ENCODE measurements at regions not wholly inside any gene's neighbourhood (a gene's known extent, or its start where the extent isn't known, plus 50 kb on each side); places are given as distances from the start of the nearest gene placed in this dataset.
"Not testable (repeated sequence)": the region's sequence is repeated elsewhere in the genome, so short reads cannot be mapped to it uniquely, and the experiment has no call there.

DNA sequence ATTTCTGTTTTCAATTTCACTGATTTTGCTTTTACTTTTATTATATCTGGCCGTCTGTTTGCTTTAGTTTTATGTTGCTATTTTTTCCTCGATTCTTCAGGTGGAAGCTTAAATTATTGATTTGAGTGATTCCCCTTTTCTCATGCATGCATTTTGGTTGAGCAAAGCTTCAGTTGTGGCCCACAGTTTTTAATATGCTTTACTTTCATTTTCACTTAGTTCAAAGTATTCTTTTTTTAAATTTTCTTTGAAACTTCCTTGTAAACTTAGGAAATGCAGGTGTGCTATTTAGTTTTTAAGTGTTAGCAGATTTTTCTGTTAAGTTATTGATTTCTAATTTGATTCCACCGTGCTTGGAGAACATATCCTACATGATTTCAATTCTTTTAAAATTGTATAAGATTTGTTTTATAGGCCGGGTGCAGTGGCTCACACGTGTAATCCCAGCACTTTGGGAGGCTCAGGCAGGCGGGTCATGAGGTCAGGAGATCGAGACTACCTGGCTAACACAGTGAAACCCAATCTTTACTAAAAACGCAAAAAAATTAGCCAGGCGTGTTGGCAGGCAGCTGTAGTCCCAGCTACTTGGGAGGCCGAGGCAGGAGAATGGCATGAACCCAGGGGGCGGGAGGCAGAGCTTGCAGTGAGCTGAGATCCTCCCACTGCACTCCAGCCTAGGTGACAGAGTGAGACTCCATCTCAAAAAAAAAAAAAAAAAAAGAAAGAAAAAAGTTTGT lies 531.2 kb downstream of the KIF2B start:
- H3K79me2 ChIP-seq (ENCODE audit: insufficient read depth, low read length): no peaks in the 10 kb centered on the region
- H3K9ac ChIP-seq (ENCODE audit: low read length): no peak overlapping the region
- no peak overlapping the region for H3K27ac ChIP-seq (ENCODE audit: low read depth, low read length, poor library complexity, severe bottlenecking)
- no peak overlapping the region for H3K4me2 ChIP-seq (ENCODE audit: low read length)
- no peaks in the 10 kb centered on the region for H3K9me3 ChIP-seq (ENCODE audit: low read length)
- H3F3A ChIP-seq (ENCODE audit: insufficient read depth, low read length): no peaks in the 10 kb centered on the region
- H3K4me1 ChIP-seq (ENCODE audit: insufficient read depth, low read length, severe bottlenecking): no peaks in the 10 kb centered on the region
- H4K20me1 ChIP-seq (ENCODE audit: insufficient read depth, low read length): no peaks in the 10 kb centered on the region
- no peaks in the 10 kb centered on the region for H3K36me3 ChIP-seq (ENCODE audit: insufficient read depth, low read length)
- no peaks in the 10 kb centered on the region for H3K9me2 ChIP-seq (ENCODE audit: low read depth, low read length)
- no peak overlapping the region for H2AFZ ChIP-seq (ENCODE audit: low read length)
- no peak overlapping the region for H3K4me3 ChIP-seq (ENCODE audit: low read depth, low read length, poor library complexity, severe bottlenecking)
- no peaks in the 10 kb centered on the region for H3K27me3 ChIP-seq (ENCODE audit: insufficient read depth, low read length)
- TF ChIP-seq, protein P1, sequence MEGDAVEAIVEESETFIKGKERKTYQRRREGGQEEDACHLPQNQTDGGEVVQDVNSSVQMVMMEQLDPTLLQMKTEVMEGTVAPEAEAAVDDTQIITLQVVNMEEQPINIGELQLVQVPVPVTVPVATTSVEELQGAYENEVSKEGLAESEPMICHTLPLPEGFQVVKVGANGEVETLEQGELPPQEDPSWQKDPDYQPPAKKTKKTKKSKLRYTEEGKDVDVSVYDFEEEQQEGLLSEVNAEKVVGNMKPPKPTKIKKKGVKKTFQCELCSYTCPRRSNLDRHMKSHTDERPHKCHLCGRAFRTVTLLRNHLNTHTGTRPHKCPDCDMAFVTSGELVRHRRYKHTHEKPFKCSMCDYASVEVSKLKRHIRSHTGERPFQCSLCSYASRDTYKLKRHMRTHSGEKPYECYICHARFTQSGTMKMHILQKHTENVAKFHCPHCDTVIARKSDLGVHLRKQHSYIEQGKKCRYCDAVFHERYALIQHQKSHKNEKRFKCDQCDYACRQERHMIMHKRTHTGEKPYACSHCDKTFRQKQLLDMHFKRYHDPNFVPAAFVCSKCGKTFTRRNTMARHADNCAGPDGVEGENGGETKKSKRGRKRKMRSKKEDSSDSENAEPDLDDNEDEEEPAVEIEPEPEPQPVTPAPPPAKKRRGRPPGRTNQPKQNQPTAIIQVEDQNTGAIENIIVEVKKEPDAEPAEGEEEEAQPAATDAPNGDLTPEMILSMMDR (IDR thresholded peaks at IDR 0.05; ENCODE audit: low read length): no peak
- TF ChIP-seq EZH2 (IDR thresholded peaks at IDR 0.05; ENCODE audit: borderline replicate concordance, low read length): no peak

DNA sequence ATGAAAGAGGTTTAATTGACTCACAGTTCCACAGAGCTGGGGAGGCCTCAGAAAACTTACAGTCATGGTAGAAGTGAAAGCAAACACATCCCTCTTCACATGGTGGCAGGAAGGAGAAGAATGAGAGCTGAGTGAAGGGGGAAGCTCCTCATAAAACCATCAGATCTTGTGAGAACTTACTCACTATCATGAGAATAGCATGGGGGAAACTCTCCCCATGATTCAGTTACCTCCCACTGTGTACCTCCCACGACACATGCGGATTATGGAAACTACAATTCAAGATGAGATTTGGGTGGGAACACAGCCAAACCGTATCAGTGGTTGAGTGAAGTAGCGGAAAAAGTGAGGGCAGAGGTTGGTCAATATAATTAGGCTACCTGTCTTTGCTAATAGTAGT lies 538.3 kb downstream of the KIF2B start:
- not testable (repeated sequence) for H3K79me2 ChIP-seq (ENCODE audit: insufficient read depth, low read length); H3K9me3 ChIP-seq (ENCODE audit: low read length); H3F3A ChIP-seq (ENCODE audit: insufficient read depth, low read length); H3K36me3 ChIP-seq (ENCODE audit: insufficient read depth, low read length); H3K27ac ChIP-seq (ENCODE audit: low read depth, low read length, poor library complexity, severe bottlenecking); H2AFZ ChIP-seq (ENCODE audit: low read length); H3K9ac ChIP-seq (ENCODE audit: low read length); H4K20me1 ChIP-seq (ENCODE audit: insufficient read depth, low read length); H3K4me3 ChIP-seq (ENCODE audit: low read depth, low read length, poor library complexity, severe bottlenecking); H3K4me2 ChIP-seq (ENCODE audit: low read length); H3K4me1 ChIP-seq (ENCODE audit: insufficient read depth, low read length, severe bottlenecking); H3K27me3 ChIP-seq (ENCODE audit: insufficient read depth, low read length); H3K9me2 ChIP-seq (ENCODE audit: low read depth, low read length)

DNA sequence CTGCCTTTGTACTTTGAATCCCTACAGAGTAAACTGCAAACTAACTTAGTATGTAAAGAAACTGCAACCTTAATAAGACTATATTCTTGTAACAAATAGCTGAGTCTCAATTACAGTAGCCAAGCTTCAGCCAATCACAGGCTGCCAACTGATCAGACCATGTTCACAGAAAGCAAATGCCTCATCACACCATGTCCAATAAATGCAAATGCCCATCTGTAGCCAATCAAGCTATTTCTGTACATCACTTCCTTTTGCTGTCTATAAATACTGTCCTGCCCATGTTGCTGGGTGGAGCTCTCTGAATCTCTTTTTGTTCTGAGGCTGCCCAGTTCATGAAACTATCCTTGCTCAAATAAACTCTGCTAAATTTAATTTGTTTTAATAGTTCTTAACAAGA lies 531.7 kb upstream of the TOM1L1 start:
- no peak overlapping the region for H3K4me3 ChIP-seq (ENCODE audit: low read depth, low read length, poor library complexity, severe bottlenecking)
- no peak overlapping the region for H3K9ac ChIP-seq (ENCODE audit: low read length)
- no peak overlapping the region for H3K27ac ChIP-seq (ENCODE audit: low read depth, low read length, poor library complexity, severe bottlenecking)
- H3K4me1 ChIP-seq (ENCODE audit: insufficient read depth, low read length, severe bottlenecking): no peaks in the 10 kb centered on the region
- TF ChIP-seq, protein P1 (IDR thresholded peaks at IDR 0.05; ENCODE audit: low read length): no peak
- TF ChIP-seq EZH2 (IDR thresholded peaks at IDR 0.05; ENCODE audit: borderline replicate concordance, low read length): no peak
- H3K27me3 ChIP-seq (ENCODE audit: insufficient read depth, low read length): no peaks in the 10 kb centered on the region
- H4K20me1 ChIP-seq (ENCODE audit: insufficient read depth, low read length): no peaks in the 10 kb centered on the region
- no peaks in the 10 kb centered on the region for H3K9me3 ChIP-seq (ENCODE audit: low read length)
- H3K9me2 ChIP-seq (ENCODE audit: low read depth, low read length): no peaks in the 10 kb centered on the region
- H3K36me3 ChIP-seq (ENCODE audit: insufficient read depth, low read length): no peaks in the 10 kb centered on the region
- H2AFZ ChIP-seq (ENCODE audit: low read length): no peak overlapping the region
- no peaks in the 10 kb centered on the region for H3F3A ChIP-seq (ENCODE audit: insufficient read depth, low read length)
- no peak overlapping the region for H3K4me2 ChIP-seq (ENCODE audit: low read length)
- H3K79me2 ChIP-seq (ENCODE audit: insufficient read depth, low read length): no peaks in the 10 kb centered on the region

Measured in OCI-LY1 (cell line).